ENCODE measurements at regions not wholly inside any gene's neighbourhood (a gene's known extent, or its start where the extent isn't known, plus 50 kb on each side); places are given as distances from the start of the nearest gene placed in this dataset.
"Not testable (repeated sequence)": the region's sequence is repeated elsewhere in the genome, so short reads cannot be mapped to it uniquely, and the experiment has no call there.

GRCh38 chr2:7693246-7694075 lies 776.2 kb downstream of the RNF144A start:
- DNase-seq = no peak

DNA sequence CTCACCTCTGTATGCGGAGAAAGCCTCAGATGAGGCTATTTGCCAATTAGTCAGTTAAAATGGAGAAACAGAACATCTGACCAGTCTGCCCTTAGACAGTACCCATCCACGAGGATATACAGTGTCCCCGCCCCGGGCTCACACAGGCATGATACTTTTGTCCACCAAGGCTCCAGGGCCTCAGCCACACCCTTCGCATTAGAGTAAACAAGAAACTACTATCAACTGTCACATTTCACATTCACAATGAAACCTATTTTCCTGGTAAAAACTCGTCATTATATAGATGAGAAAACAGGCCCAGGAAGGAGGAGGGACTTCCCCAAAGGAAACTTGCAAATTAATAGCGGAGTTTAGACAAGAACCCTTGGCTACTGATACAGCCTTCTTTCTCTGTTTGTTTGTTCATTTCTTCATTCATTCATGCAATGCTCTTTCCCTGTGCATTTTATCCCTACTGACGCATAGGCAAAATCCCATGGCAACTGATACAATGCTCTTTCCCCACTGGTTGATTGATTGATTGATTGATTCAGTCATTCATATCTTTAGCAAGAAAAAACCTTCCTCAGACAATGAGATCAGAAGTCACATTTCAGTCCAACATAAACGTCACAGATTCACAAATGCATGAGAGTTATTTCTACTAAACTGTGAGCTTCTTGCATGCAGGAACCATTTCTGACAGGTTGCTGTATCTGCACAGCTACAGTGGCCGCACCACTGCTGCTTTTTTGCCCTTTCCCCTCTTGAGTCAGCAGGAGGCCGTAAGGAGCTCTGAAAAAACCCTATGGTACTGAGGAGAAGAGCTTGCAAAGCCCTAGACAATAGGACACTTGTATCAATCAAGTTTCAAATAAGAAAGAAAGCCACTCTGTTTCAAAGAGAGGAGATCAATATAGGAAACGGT lies 777.1 kb downstream of the RNF144A start:
- no peak for DNase-seq

DNA sequence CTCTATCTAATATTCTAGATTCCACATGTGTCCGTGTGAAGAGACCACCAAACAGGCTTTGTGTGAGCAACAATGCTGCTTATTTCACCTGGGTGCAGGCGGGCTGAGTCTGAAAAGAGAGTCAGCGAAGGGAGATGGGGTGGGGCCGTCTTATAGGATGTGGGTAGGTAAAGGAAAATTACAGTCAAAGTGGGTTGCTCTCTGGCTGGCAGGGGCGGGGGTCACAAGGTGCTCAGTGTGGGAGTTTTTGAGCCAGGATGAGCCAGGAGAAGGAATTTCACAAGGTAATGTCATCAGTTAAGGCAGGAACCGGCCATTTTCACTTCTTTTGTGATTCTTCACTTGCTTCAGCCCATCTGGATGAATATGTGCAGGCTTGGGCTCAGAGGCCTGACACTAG lies 779.3 kb downstream of the RNF144A start:
- not testable (repeated sequence) for DNase-seq

- no peak for DNase-seq
Observed at GRCh38 chr2:7697052-7697451, 779.8 kb downstream of the RNF144A start.

- no peak for DNase-seq
Observed at GRCh38 chr2:7701791-7702190, 784.6 kb downstream of the RNF144A start.

DNA sequence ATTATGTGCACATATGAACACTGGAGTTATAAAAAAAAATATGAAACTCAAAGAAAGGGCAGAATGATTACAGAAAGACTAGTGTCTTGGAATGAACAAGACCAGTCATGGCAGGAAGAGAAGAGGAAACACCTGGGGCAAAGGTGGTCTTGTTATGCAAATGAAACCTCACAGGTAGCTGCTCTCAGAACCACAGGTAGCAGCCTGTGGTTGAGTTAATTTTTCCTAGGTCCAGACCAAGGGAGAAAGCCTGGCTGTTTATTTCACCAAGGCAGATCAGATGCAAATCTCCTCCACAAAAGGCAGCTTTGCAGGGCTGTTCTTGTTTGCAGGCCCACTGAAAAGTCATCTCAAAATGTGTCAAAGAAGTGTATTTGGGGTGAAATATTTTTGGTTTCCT lies 785.8 kb downstream of the RNF144A start:
- no peak for DNase-seq

GRCh38 chr2:7703543-7704144 lies 786.4 kb downstream of the RNF144A start:
- no peak for DNase-seq

DNA sequence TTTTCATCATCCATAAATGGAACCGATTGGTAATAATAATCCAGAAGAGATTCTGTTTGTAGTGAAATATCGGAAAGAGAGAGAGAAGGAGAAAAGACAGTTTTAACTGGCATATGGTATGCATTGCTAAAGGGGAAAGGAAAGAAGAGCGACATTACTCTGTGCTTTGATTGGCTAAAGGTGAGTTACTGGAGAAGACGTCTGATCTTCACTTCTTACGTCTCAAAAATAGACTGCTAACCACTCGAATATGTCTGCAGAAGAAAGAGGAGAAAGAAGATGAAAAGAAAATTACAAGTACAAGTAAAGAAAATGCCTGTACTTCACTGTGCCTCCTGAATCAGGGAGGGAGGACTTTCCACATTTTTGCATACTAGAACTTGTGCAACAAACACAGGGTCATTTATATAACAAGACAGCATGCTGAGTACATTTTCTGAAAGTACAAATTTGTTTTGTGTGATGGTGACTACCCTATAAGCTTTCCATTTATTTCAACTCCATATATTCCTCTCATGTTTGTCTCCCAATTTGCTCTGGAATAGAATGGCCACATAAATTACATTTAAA lies 787.2 kb downstream of the RNF144A start:
- DNase-seq = no peak

- no peak for DNase-seq
Observed at GRCh38 chr2:7706791-7707190, 789.6 kb downstream of the RNF144A start.

DNA sequence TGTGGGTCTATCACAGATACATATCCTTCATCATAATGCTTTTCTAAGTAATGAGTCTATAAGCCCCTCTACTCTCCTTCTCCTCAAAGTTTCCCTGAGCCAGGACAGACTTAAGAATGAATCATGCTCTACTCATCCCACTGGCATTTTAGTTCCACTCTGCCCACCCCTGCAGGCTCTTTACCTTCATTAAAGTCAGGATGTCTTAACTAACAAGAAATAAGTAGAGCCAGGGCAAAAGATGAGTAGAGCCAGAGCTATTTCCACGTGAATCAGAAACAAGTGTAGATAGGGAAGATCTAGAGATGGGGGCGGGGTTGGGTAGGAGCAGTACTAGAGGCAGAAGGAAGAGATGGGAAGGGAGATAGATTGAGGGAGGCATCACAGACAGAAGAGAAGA lies 790.5 kb downstream of the RNF144A start:
- DNase-seq = no peak

GRCh38 chr2:7709907-7710306 lies 792.7 kb downstream of the RNF144A start:
- no peak for DNase-seq

GRCh38 chr2:7711167-7711566 lies 794.0 kb downstream of the RNF144A start:
- DNase-seq = no peak

- DNase-seq = no peak
Observed at GRCh38 chr2:7719876-7720275, 802.7 kb downstream of the RNF144A start.

DNA sequence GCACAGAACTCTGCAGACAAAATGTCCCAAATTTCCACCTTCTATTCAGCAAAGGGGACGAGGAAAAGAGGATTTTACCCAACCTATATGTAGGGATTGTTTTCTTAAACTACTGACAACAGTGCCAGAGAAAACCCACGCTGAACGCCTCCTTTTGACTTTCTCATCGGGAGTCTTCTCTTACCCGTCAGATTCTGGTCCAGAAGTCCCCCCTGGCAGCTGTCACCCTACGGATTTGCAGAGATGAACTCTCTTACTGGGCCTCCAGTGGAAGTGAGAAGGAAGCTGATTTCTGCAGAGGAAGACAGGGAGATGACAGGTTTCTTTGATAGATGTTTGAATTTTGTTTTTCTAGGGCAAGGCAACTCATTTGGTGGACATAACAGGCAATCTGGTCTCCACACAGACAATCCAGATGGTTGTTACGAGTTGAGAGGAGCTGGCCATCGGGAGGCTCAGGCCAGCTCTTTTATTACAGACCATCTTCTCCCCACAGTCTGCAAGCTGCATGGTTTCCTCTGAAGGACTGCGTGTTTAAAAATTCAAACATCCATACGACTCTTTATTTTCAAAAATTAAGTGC lies 804.3 kb downstream of the RNF144A start:
- DNase-seq = no peak

GRCh38 chr2:7722212-7722910 lies 805.1 kb downstream of the RNF144A start:
- no peak for DNase-seq

DNA sequence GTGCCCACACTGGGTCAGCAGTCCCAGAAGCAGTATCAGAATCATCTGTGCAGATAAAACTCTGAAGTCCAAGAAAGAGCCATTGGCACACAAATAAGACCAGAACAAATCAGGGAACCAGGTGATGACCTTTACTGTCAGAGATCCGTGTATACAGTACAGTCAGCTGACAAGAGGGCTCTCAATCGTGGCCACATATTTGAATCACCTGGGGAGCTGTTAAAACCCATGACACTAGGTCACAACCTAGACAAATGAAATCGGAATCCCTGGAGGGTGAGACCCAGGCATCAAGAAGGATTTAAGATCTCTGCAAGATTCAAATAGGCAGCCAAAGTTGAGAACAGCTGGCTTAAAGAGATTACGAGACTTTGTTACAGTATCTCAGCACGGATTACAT lies 807.1 kb downstream of the RNF144A start:
- no peak for DNase-seq

DNA sequence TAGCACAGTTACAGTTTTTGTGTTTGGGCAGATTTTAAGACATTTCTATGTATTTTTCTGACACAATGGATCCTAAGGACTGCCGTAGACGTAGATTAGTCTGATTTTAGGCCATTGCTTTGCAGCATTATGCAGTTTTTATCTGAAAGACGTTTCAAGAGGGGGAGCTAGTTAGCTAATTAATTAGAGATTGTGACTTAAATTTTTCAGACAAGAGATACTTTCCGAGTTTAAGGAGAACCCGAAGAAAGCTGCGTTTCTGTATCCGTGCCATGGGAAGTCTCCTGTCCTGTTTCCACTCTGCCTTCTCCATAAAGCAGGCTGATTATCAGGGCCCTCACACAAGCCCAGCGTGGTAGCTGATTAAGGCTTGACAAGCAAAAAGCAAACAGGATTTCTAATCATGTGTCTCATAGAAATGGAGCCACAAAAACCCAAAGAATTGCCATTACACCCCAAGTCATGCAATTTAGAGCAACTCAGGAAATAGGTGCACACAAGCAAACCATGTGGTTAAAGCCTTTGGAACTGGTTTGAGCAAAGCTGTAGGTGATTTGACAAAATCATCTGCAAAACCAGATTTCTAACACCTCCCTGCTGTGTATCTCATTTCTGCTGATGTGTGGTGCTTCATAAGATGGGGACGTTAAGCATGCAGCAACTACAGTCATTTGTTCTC lies 808.1 kb downstream of the RNF144A start:
- DNase-seq = peak; percentile 75

- DNase-seq = peak; percentile 24
Observed at GRCh38 chr2:7725850-7726242, 808.6 kb downstream of the RNF144A start.

GRCh38 chr2:7726989-7727388 lies 809.8 kb downstream of the RNF144A start:
- no peak for DNase-seq

GRCh38 chr2:7728388-7728787 lies 811.2 kb downstream of the RNF144A start:
- DNase-seq = no peak

DNA sequence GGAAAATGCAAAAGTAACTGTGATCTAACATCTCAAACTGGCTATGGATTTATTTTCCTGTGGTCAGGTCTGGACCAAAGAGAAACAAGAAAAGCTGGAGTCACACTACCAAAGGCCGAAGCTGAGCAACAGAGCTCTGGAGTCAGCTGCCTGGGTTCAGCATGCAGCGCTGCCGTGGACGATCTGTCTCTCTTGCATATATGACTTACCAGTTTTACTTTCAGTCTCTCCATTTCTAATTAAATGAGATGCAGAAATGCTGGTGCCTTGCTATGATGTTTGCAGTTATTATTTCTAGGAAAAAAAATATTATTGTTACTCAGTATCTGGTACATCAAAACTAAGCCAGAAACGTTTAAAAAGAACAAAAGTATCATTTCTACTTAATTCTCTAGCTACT lies 813.2 kb downstream of the RNF144A start:
- DNase-seq = peak; percentile 33

GRCh38 chr2:7730990-7731389 lies 813.8 kb downstream of the RNF144A start:
- DNase-seq = no peak
